ENCODE measurements at regions not wholly inside any gene's neighbourhood (a gene's known extent, or its start where the extent isn't known, plus 50 kb on each side); places are given as distances from the start of the nearest gene placed in this dataset.
"Not testable (repeated sequence)": the region's sequence is repeated elsewhere in the genome, so short reads cannot be mapped to it uniquely, and the experiment has no call there.

DNA sequence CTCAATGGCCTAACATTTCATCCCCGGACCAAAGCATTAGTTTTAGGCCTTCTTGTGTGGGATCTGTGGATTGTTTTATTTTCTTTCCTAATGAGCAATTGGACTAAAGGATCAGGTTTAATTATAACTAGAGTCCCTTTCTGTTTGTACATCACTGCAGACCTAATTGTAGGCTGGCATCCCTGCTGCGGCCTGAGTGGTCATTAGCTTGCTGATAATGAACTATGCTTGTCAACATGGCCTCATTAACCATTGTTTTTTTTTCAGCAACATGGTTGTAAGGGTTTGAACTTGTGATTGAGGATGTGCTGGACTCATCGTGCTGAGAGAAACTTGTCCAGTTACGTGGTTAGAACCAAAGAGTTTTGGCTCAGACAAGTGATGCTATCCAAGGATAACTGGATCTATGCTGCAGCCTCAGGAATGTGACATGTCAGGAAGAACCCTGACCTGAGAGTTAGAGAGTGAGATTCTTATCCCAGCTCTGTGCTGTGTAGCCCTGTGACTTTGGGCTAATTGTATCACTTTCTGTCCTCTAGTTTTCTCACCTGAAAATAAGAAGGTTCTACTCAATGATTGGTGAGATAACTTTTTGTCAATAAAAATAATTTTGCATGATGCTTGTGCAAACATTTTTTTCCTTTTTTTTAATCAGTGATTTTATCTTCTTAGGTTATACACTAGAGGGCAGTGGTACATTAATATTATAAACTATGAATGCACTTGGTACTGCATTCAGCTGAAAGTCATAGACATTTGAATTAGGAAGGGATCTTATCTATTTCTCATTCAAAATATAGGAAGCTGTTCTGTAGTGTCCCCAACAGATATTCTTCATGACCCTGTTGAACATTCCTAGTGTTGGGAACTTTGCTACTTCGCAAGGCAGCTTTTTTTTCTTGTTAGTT, 140.9 kb downstream of the RNF144B start:
- DNase-seq: peak; percentile 38

DNA sequence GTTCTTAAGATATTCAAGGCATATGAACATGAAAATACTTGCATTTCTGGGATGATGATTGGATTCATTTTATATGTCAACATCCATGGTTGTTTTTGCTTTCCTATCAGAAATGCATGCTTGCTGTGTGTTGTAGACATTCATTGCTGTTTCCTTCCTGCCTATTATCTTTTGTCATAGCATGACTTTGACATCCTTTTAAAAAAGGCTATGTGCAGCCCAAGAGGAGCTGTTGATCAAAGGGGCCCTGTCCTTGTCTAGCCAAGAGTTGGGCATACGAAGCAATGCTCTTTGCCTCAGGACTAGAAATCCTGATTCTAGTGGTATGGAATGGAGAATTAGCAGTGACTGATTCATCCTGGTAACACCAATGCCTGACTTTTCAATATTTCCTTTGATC, 143.1 kb downstream of the RNF144B start:
- no peak for DNase-seq

DNA sequence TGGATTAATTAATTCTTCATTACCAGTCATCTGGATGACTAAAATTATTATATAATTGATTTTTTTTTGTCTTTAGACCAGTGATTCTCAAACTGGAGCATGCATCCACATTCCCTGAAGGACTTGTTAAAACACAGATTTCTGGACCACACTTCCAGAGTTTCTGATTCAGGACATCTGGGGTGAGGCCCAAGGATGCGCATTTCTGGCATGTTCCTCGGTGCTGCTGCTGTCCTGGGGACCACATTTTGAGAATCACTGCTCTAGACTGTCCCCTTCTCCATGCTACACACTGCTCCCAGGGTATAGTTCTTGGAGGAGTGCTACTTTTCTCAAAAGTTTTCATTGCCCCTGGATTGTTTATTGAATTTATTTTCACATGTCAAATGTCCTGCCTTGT, 145.0 kb downstream of the RNF144B start:
- no peak for DNase-seq

DNA sequence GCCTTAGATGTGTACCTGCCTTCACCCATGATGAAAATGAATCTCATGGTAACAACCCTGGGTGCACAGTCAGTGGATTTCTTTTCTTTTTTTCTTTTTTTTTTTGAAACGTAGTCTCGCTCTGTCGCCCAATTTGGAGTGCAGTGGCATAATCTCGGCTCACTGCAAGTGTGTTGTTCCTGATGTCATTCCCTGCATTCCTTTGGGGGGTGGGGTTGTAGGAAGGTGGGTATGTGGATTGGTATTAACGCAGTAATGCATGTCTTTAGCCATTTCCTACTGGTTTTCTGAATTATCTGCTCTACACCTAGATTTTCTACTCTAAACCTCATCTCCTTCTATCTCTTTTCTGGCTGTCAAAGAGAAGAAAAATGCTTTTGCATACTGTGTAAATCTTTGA, 146.6 kb downstream of the RNF144B start:
- DNase-seq: no peak

DNA sequence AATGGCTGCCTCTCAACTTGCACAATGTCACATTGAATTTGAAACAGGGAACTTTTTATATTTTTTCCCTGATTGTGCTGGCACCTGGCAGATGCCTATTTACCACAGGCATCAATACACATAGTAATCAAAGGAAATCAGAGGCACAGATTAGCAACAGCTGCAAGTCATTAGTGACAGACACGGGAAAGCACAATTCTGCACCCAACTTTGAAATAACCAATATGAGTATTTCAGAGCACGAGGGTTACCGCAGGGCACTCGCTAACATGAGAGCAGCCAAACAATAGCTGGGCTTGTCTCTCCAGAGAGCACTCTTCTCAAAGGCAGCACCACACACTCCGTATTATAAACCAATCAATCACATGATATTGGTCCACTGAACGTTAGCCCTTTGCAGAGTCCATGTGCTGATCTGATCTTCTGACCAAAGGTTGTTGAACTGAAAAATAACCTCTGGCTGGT, 149.5 kb downstream of the RNF144B start:
- DNase-seq: no peak

DNA sequence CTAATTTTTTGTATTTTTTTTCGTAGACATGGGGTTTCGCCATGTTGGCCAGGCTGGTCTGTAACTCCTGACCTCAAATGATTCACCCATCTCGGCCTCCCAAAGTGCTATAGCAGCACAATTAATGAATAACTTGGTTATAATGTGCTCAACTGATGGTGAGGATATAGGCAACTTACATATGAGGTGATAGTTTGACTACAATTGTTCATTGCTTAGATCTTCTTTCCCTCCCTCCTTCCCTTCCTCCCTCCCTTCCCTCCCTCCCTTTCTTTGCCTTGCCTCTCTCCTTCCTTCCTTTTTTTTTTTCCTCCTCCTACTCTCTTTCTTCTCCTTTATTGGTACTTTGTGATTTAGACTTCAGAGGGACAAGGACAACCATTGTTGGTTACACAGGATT, 151.2 kb downstream of the RNF144B start:
- no peak for DNase-seq

DNA sequence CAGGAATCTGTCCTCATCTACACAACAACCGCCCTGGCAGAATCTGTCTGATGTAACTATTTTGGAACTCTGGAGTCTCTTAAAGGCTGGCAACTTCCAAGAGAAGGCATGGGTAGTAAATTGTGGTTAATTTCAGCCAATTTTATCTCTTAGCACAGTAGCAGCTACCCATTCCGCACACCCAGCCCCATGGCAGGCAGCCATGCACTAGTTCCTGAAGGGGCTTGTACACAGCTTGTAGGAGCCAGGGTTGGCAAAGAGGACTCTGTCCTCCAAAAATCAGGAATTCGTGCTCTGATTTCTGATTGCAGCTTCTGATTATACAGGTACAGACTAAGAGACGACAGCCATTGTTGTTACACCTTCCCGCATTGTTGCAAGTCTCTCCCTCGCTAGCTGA, 155.9 kb downstream of the RNF144B start:
- no peak for DNase-seq

DNA sequence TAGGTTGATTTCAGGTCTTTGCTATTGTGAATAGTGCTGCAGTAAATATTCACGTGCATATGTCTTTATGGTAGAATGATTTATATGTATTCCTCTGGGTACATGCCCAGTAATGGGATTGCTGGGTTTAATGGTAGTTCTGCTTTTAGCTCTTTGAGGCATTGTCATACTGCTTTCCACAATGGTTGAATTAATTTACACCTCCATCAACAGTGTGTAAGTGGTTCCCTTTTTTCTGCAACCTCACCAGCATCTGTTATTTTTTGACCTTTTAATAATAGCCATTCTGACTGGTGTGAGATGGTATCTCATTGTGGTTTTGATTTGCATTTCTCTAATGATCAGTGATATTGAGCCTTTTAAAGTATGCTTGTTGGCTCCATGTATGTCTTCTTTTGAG, 158.0 kb downstream of the RNF144B start:
- DNase-seq: not testable (repeated sequence)

DNA sequence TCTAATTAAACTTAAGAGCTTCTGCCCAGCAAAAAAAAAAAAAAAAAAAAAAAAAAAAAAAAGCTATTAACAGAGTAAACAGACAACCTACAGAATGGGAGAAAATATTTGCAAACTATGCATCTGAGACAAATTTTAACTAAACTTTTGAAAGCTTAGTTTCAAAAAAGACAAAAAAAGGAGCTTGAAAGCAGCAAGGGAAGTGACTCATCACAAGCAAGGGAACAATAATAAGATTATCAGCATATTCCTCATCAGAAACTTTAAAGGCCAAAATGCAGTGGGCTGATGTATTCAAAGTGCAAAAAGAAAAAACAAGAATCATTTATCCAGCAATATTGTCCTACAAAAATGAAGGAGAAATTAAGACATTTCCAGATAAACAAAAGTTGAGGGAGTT, 158.6 kb downstream of the RNF144B start:
- peak; percentile 33 for DNase-seq

DNA sequence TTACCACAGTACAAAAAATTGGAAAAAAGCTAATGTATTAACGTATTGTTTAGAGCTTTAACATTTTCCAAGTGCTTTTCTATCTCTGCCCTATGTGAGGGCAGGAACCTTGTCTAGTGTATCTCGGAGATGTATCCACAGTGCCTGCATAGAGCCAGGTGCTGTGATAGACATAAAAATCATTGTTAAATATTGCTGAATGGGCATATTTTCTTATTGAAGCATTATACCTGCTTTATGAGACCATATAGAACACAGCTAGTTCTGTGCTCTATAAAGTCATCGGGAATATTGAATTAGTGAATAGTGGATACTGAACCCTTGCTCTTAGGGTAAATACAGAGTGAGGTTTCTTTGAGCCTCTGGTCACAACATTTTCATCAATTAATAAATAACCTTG, 163.0 kb downstream of the RNF144B start:
- DNase-seq: no peak

DNA sequence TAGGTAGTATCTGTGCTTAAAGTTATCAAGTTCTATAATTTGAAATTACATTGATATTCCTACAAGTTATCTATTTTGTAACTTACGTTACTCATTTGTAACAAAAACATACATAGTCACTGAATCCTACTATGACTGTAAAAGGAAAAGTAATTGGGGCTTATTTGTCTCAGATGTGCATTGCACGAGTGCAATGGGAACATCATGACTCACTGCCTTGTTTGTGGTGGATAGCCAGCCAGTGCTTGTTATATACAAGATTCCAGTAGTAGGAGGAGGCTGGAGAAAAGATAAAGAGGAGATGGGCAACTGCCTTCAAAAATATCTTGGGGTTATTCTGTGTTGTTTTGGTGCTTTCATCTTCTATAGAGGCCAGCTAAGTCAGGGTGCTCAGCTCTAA, 164.1 kb downstream of the RNF144B start:
- DNase-seq: peak; percentile 12

DNA sequence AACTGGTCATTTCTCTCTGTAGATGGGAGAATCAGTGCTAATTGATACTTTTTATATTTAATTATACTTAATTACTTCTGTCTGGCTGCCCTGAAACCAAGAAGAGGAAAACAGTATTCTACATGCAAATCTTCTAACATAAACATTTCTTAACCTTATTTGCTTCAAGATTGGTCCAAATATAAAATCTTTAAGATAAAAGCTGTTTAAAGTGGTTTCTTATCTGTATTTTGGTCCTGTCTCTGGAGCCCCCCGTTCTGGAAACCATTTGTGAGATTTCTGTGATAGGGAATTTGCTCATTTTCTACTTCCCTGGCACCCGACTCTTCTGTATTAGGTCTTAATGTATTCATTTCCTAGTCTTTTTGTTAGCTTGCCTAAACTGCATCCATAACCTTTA, 168.6 kb downstream of the RNF144B start:
- DNase-seq: no peak

DNA sequence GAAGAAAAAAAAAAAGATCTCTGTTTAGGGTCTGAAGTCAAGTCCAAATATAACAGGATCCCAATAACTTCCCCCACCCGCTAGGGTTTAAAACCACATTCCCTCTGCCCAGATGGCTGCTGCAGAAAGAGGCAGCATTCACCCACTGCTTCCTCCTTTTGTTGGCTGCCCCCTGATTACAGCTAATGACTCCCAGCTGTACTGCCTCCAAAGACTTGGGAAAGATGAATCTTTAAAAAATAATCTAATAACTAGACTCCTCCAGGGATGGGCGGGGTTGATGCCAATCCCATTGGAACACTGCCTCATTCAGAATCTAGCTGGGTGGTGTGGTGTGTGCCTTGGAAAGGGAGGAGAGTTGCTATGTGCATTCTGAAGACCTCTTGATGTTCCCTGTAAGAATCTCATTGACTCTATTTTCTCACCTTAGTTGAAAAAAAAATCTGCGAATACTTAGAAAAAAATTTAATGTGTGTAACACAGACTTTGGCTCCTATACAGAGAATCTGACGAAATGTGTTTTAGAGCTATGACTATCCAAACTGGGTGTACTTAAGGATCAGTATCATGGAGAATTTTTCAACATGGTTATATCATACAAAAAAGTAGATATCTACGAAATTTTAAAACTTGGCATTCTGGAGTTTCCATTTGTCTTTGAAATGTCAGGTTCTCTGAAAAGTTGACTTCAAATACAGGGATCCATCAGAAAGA, 174.0 kb downstream of the RNF144B start:
- DNase-seq: peak; percentile 36

DNA sequence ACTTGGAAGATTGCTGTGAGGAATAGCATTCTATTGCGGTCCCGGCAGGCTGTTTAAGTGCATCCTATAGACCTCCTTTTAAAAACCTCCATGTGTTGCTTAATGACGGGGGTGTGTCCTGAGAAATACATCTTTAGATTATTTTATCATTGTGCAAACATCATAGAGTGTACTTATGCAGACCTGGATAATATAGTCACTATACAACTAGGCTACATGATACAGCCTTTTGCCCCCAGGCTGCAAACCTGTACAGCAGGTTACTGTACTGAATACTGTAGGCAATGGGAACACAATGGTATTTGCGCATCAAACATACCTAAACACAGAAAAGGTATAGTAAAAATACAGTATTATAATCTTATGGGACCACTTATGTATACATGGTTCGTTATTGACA, 175.6 kb downstream of the RNF144B start:
- no peak for DNase-seq

DNA sequence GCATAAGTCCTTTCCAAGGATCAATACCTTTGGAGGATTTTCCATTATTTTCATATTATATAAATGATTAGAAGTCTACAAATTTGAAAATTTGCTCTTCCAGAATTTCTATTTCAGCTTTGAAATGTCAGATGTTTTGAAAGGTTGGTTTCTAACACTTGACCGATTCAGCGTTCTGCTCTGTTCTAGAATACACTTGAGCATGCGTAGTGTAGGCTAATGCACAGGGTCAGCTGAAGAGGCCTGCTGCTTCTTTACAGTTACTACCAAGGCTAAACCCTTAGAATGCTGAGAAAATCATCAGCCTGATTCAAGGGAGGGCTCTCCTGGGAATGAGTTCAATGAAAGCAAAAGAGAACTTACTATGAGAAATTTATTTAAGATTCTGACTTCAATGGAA, 177.6 kb downstream of the RNF144B start:
- no peak for DNase-seq

DNA sequence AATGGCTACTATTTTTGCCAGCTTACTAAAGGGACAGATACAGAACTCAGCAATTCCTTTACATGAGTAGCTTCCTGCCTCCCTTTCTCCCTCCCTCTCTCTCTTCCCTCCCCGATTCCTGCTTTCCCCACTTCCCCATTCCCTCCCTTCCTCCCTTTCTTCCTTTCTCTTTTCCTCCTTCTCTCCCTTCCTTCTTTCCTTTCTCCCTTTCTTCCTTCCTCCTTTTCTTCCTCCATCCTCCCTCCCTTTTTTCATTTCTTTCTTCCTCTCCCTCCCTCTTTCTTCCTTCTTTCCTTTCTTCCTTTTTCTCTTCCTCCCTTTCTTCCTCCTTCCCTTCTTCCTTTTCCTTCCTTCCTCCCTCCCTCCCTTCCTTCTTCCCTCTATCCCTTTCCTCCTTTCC, 178.1 kb downstream of the RNF144B start:
- no peak for DNase-seq

DNA sequence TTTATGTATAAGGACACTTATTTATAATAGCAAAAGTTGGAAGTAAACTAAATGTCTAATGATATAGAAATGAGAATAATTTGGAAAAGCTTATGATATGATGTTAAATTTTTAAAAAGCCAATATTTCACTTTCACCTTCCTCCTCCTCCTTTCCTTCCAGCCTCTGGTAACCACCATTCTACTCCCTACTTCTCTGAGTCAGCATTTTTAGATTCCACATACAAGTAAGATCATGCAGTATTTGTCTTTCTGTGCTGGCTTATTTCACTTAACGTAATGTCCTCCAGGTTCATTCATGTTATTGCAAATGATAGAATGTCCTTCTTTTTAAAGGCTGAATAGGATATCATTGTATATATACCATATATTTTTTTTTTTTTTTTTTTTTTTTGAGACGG, 180.2 kb downstream of the RNF144B start:
- DNase-seq: no peak

DNA sequence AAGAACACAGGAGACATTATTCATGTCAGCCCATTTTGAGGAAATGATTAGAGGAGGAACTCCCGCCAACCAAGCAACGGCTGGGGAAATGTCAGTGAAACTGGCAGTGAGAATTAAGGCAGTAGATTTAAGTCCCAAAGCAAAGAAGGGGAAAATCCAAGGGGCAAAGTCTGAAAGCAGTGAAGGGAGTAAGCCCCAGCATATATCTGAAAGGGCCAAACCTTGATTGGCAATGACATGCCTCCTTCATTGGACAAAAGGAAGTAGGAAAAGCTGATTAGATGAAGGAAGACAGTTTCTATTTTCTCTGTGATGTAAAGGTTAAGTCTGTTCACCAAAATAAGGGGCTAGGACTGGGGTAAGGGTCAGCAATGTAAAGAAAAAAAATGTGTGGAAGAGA, 190.3 kb downstream of the RNF144B start:
- no peak for DNase-seq

DNA sequence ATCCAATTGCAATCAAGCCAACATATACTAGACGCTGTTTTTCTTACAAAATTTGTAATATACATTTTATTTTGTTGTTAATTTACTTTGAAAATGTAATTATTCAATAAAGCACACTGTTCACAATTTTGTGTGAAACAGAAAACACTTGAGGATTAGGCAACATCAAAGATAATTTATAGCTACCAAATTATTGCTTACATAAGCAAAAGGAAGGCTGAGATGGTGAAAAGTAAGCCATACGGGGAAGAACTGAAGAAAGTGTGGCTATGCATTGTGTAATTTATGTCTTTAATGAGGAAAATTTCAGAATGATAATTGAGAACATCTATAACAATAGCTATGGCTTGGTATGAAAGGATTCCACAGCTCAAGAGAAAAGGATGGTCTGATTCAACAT, 192.0 kb downstream of the RNF144B start:
- DNase-seq: no peak

DNA sequence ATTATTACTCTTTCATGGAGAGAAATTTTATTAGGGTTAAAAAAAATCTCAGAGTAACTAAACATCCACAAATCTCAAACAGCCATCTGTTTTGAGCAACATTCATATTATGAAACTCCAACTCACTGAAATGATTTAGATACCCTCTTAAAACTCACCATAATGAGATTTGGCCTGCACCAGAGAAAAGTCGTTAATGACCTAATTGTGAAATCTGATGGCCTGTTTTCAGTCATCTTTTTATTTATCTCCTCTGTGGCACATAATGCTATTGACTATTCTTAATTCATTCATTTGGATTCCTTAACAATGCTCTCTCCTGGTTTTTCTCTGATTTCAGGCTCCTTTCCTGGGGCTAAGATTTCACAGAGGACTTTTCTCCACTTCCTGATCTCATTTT, 192.7 kb downstream of the RNF144B start:
- no peak for DNase-seq

DNA sequence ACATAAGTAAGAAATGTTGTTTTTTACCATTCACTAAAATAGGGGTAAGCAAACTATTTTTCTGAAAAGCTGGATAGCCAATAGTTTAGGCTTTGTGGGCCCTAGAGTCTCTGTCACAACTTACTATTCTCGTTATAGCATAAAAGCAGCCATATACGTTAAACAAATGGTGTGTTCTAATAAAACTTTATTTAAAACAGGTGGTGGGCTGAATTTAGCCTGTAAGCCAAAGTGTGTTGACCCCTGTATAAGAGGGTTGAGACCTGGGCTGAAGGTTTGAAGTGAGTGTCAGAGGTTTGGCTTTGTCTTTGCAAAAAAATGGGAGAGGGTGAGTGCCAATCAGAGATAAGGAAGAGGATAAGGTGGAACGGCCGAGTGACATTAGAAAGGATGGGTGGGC, 197.2 kb downstream of the RNF144B start:
- DNase-seq: no peak

DNA sequence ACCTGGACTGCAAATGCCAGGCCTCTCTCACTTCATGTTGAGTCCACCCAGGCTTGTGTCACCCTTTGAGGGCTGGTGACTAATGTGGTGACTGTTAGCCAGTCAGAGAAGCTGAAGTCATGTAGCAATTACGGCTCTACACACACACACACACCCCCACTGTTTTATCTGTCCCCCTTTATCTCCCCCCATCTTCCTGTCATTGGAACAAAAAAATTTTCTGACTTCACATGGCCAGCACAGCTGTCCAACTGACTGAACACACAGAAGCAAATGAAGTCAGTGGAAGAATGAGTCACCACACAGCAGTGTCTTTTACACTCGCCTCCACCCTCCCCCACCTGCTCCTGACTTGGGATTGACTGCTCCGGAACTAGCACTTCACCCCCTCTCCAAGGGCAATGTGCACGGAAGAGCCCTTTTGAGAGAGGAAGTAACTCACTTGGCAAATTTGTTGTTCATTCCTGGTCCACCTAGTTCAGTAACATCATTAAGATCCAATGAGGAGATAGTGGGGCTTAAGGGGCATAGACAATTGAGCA, 198.0 kb downstream of the RNF144B start:
- peak; percentile 87 for DNase-seq

DNA sequence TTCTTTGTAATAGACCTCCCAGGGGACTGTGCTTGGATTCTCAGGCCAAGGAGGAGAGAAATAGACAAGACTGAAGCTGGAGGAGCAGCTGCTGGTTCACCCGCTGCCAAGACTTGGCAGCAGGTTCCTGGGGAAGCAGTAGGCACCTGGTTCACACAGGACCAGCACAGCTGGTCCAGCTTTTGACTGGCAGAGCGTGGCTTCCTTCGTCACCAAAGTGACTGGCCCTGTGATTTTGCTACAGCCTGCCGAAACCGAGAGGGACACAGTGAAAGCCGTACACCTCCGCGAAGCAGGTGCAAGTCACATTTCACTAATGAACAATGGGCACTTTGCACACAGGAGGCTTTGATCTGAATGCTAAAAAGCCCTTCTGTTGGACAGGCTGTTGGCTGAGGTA, 199.0 kb downstream of the RNF144B start:
- DNase-seq: no peak

Measured in dermis blood vessel endothelial cell (primary cell).